ENCODE measurements at regions not wholly inside any gene's neighbourhood (a gene's known extent, or its start where the extent isn't known, plus 50 kb on each side); places are given as distances from the start of the nearest gene placed in this dataset.

DNA sequence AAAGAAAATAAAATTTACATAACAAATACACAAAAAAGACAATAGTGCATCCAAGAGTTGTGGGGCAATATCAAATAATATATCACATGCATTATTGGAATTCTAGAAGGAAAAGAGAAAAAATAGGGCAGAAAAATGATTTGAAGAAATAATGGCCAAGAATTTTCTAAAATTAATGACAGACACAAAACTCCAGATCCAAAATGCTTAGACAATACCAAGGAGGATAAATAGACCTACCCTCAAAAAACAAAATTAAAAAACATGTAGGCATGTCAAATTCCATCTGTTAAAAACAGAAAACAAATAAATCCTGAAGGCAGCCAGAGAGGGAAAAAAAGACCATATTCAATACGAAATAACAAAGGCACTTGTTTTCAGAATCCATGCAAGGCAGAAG is 191.5 kb upstream of the ZNF536 start:
- TF ChIP-seq, protein P1, sequence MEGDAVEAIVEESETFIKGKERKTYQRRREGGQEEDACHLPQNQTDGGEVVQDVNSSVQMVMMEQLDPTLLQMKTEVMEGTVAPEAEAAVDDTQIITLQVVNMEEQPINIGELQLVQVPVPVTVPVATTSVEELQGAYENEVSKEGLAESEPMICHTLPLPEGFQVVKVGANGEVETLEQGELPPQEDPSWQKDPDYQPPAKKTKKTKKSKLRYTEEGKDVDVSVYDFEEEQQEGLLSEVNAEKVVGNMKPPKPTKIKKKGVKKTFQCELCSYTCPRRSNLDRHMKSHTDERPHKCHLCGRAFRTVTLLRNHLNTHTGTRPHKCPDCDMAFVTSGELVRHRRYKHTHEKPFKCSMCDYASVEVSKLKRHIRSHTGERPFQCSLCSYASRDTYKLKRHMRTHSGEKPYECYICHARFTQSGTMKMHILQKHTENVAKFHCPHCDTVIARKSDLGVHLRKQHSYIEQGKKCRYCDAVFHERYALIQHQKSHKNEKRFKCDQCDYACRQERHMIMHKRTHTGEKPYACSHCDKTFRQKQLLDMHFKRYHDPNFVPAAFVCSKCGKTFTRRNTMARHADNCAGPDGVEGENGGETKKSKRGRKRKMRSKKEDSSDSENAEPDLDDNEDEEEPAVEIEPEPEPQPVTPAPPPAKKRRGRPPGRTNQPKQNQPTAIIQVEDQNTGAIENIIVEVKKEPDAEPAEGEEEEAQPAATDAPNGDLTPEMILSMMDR (IDR thresholded peaks at IDR 0.05), result no peak

DNA sequence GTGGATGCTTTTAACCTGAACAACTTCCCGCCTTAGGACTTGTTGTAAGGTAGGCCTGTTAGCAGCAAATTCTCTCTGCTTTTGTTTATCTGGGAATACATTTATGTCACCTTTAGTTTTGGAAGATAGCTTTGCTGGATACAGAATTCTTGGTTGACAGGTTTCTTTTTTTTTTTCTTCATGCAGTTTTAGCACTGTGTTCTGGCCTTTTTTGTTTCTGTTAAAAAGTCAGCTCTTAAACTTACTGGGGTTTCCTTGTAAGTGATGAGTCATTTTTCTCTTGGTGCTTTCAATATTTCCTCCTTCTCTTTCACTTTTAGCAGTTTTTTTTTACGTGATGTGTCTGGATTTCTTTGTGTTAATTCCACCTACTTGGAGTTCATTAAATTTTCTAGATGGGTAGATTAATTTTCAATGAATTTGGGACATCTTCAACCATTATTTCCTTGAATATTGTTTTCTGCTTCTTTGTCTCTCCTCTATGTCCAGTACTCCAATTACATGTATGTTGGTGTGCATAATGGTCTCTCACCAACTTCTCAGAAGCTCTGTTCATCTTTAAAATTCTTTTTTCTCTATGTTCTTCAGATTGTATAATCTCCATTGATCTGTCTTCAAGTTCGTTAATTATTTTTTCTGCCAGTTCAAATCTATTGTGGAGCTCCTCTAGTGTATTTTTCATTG is 188.2 kb upstream of the ZNF536 start:
- TF ChIP-seq, protein P1 (IDR thresholded peaks at IDR 0.05), result no peak

DNA sequence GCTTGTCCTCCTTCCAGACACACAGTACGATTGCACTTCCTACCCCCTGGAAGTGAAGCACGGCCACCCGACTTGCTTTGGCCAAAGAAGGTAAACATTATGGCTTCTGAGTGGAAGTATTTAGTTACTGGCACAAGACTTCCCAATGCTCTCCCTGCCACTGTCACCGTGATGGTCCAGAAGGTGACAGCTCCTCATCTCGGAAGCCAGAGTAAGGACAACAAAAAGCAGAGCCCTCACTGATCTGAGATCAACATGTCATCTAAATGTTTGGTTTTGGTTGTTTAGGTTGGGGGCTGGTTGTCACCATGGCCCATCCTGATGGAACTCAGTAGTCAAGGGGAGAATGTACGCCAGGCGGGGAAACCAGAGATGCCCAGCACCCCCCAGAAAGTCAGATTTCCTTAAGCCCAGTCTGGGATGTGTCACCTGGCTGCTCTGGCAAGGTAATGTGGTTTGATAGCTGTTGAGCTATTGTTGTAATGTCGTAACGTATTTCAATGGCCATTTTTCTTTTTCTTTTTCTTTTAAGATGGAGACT is 170.1 kb upstream of the ZNF536 start:
- TF ChIP-seq, protein P1 (IDR thresholded peaks at IDR 0.05), result no peak

DNA sequence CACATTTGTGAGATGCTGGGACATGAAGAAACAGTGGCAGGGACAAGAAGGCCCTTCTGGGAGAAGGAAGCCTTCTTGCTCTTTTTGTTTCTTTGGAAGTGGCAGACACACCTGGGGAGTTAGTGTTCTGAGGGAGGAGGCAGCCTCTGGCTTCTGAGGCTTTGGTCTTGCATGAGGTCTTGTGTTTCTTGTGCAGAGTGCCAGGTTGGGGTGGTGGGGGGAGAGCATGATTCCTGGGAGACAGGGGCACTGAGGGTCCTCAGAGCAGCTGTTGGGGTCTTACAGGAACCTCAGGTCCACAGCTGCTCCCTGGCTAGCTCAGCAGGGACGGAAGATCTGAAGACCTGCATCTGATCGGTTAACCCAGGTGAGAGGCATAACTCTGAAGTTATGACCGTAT is 167.5 kb upstream of the ZNF536 start:
- TF ChIP-seq, protein P1 (IDR thresholded peaks at IDR 0.05), result no peak

DNA sequence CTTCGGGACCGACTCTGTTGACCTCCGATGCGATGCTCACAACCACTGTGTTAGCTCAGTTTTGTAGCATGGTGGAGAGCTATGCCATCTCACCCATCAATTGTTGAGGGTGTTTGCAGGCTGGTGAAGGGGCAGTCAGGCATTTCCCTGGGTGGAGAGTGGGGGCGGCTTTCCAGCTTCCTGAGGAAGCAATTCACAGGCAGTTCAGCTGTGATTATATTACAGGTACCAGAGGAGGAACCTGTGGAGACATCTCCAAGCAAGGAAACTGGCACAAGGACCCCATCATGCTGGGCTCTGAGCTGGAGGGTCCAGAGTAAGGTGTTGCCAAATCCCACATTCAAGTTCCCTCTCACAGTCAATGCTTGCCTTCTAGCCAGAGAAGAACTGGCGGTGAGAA is 166.0 kb upstream of the ZNF536 start:
- TF ChIP-seq, protein P1 (IDR thresholded peaks at IDR 0.05), result no peak

DNA sequence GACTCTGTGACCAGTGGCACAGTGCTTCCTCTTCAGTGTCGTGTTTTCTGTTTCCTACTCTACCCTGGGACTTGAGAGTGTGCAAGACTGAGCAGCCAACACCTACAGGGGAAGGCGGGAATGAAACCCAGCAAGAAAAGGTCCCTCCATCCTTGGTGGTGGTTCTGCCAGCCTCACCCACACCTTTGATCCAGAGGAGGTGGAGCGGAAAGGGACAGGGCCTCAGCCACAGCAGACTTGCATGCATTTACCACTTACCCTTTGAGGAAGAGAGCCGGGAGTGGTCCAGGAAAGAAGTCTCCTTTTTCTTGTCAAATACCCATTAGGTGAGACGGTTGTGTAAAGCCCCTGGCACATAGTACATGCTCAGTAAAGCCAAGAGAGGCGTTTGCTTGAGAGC is 164.8 kb upstream of the ZNF536 start:
- TF ChIP-seq, protein P1 (IDR thresholded peaks at IDR 0.05), result no peak

DNA sequence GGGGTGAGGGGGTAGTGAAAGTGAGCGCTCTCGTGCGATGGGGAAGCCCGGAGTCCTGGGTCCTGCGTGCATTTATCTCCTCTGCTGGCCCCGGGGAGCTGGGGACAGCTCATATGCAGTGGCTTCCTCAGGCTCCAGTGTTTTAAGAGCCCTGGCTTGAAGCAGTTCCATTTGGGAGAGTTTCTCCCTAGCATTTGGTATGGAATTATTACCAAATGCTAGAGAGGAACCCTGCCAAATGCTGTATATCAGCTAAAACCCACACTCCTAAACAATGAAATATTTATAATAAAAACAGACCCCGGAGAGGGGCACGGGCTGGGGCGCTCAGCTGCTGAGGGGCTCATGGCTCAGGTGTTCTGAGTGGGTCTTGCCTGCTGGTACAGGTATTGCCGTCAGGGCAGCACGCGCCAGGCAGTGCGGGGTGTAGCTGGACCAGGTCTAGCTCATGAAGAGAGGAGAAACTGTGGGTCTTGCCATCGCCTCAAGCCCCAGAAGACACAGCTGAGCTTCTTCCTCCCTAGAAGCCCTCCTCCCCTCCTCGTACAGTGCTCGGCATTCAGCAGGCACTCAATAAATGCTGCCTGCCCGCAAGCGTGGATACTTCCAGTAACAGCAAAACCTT is 163.6 kb upstream of the ZNF536 start:
- TF ChIP-seq, protein P1 (IDR thresholded peaks at IDR 0.05), result no peak
